ENCODE measurements at regions not wholly inside any gene's neighbourhood (a gene's known extent, or its start where the extent isn't known, plus 50 kb on each side); places are given as distances from the start of the nearest gene placed in this dataset.

- Histone ChIP-seq H3K4me3 (no peak overlapping the region), H3K27me3 (no peaks in the 10 kb centered on the region)
These were observed 232.2 kb downstream of the FAM76B start for GRCh38 chr11:95557376-95557775.

GRCh38 chr11:95556342-95557163 is 233.0 kb downstream of the FAM76B start:
- no peaks in the 10 kb centered on the region for H3K36me3 ChIP-seq
- H3K27ac ChIP-seq: no peak overlapping the region
- DNase-seq: no peak
- no peaks in the 10 kb centered on the region for H3K27me3 ChIP-seq
- H3K4me3 ChIP-seq: no peak overlapping the region
- no peaks in the 10 kb centered on the region for H3K9me3 ChIP-seq
- TF ChIP-seq CTCF (IDR thresholded peaks at IDR 0.05): no peak
- TF ChIP-seq POLR2A (IDR thresholded peaks at IDR 0.05): no peak
- H3K4me1 ChIP-seq: no peaks in the 10 kb centered on the region

More at GRCh38 chr11:95557376-95557775, 232.2 kb downstream of the FAM76B start:
- Histone ChIP-seq H3K27ac (no peak overlapping the region), H3K9me3 (no peaks in the 10 kb centered on the region), H3K36me3 (no peaks in the 10 kb centered on the region), H3K4me1 (no peaks in the 10 kb centered on the region)
- no peak for DNase-seq
- TF ChIP-seq CTCF (IDR thresholded peaks at IDR 0.05): no peak
- TF ChIP-seq POLR2A (IDR thresholded peaks at IDR 0.05): no peak

- H3K4me1 ChIP-seq: no peaks in the 10 kb centered on the region
- H3K4me3 ChIP-seq: no peak overlapping the region
- TF ChIP-seq POLR2A (IDR thresholded peaks at IDR 0.05) (no peak), CTCF (IDR thresholded peaks at IDR 0.05) (no peak)
- DNase-seq: no peak
- no peaks in the 10 kb centered on the region for H3K9me3 ChIP-seq
- H3K27me3 ChIP-seq: no peaks in the 10 kb centered on the region
- no peaks in the 10 kb centered on the region for H3K36me3 ChIP-seq
- no peak overlapping the region for H3K27ac ChIP-seq
These were observed 233.6 kb downstream of the FAM76B start for GRCh38 chr11:95556011-95556341.

- H3K36me3 ChIP-seq: no peaks in the 10 kb centered on the region
These were observed 234.7 kb downstream of the FAM76B start for GRCh38 chr11:95554911-95555310.

GRCh38 chr11:95549301-95549700 is 240.3 kb downstream of the FAM76B start:
- Histone ChIP-seq H3K27ac (no peak overlapping the region), H3K4me3 (no peak overlapping the region), H3K27me3 (no peaks in the 10 kb centered on the region), H3K9me3 (no peaks in the 10 kb centered on the region), H3K36me3 (no peaks in the 10 kb centered on the region), H3K4me1 (no peaks in the 10 kb centered on the region)
- TF ChIP-seq CTCF (IDR thresholded peaks at IDR 0.05): no peak
- no peak for TF ChIP-seq POLR2A (IDR thresholded peaks at IDR 0.05)
- no peak for DNase-seq

More at GRCh38 chr11:95554911-95555310, 234.7 kb downstream of the FAM76B start:
- H3K27ac ChIP-seq: no peak overlapping the region
- no peaks in the 10 kb centered on the region for H3K9me3 ChIP-seq
- H3K27me3 ChIP-seq: no peaks in the 10 kb centered on the region
- no peak overlapping the region for H3K4me3 ChIP-seq
- no peaks in the 10 kb centered on the region for H3K4me1 ChIP-seq
- TF ChIP-seq CTCF (IDR thresholded peaks at IDR 0.05): no peak
- no peak for TF ChIP-seq POLR2A (IDR thresholded peaks at IDR 0.05)
- no peak for DNase-seq

Data from Peyer's patch (tissue), 4 donors.